Erythroblast (primary cell): ENCODE measurements at regions not wholly inside any gene's neighbourhood (a gene's known extent, or its start where the extent isn't known, plus 50 kb on each side); places are given as distances from the start of the nearest gene placed in this dataset.

Source experiments
- GATA1 ChIP-seq: IDR thresholded peaks from 2 replicates; pipeline ENCODE4 v1.6.1; 2011; ENCODE audit warnings: low read depth, mild to moderate bottlenecking, control low read depth, low read length, moderate library complexity
- POLR2A ChIP-seq: IDR thresholded peaks from 2 replicates; pipeline ENCODE4 v1.6.1; 2011; ENCODE audit warnings: mild to moderate bottlenecking, low read length

GRCh38 chr11:91840640-91841240, 383.9 kb upstream of the FAT3 start:
- TF ChIP-seq POLR2A (no peak), GATA1 (no peak)
